Fibroblast of the aortic adventitia (primary cell): ENCODE measurements at regions not wholly inside any gene's neighbourhood (a gene's known extent, or its start where the extent isn't known, plus 50 kb on each side); places are given as distances from the start of the nearest gene placed in this dataset.

ENCODE experiments used
- DNase-seq: peaks from one replicate; pipeline ENCODE4 v3.0.0-alpha.2; 2010; ENCODE audit warnings: low read depth
- H3K4me3 ChIP-seq: 2 replicates; pipeline ENCODE4 v1.5.1; 2011; ENCODE audit warnings: low read depth, mild to moderate bottlenecking, control low read depth, low read length, moderate library complexity
- CTCF ChIP-seq: IDR thresholded peaks from 2 replicates; pipeline ENCODE4 v1.5.1; 2011; ENCODE audit warnings: mild to moderate bottlenecking, low read length, control low read depth, inconsistent platforms; ENCODE audit not compliant: insufficient read depth

DNA sequence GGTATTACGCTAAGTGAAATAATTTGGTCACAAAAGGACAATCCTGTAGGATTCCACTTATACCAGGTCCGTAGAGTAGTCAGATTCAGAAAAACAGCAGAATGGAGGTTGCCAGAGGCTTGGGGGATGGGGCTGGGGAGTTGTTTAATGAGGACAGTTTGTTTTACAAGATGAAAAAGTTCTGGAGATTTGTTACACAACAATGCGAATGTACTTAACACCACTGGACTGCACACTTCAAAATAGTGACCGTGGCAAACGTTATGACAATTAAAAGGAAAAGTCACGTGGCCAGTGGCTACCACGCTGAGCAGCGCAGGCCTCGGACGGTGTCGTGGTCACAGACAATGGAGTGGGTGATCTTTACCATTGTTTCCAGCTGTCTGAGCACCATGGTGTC is 338.1 kb downstream of the SEC14L1 start:
- DNase-seq: no peak
- TF ChIP-seq CTCF: no peak
- H3K4me3 ChIP-seq: no peak overlapping the region

GRCh38 chr17:77479372-77480198 is 338.8 kb downstream of the SEC14L1 start:
- H3K4me3 ChIP-seq: no peak overlapping the region
- DNase-seq: no peak
- no peak for TF ChIP-seq CTCF

- no peak for DNase-seq
- TF ChIP-seq CTCF: no peak
- no peak overlapping the region for H3K4me3 ChIP-seq
Measured at GRCh38 chr17:77480199-77480508, 339.4 kb downstream of the SEC14L1 start.

GRCh38 chr17:77480509-77481215 is 339.9 kb downstream of the SEC14L1 start:
- no peak for TF ChIP-seq CTCF
- H3K4me3 ChIP-seq: no peak overlapping the region
- no peak for DNase-seq

DNA sequence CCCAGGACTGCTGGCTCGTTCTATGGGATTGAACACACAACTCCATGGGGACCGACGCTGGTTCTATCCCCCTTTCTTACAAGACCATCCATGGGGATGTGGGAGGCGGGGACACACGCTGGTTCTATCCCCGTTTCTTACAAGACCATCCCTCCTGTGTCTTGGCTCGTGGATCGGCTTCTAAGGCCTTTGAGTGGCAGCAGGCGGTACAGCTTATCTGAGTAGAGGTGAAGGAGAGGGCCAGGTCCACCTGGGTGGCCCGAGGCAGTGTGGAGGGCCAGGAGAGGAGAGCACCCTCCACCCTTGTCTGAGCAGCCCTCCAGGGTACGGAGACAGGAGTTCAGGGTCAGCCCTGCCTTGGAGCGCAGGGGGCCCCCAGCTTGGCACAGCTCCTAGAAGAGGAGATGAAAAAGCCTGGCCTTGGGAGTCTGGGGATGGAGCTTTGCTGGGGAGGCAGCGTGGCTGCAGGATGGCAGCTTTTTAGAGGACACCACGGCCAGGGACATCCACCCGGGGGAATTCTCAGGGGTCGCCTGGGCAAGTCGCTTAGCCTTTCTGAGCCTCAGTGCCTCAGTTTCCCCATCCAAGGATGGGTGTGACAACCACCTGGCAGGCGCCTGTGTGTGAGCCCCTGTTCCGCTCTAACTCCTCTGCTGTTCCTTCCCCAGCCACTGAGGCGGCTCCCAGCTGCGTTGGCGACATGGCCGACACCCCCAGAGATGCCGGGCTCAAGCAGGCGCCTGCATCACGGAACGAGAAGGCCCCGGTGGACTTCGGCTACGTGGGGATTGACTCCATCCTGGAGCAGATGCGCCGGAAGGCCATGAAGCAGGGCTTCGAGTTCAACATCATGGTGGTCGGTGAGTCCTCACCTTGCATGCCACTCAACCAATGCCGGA is 341.0 kb downstream of the SEC14L1 start:
- DNase-seq: no peak
- TF ChIP-seq CTCF: no peak
- no peak overlapping the region for H3K4me3 ChIP-seq

GRCh38 chr17:77482375-77483127 is 341.8 kb downstream of the SEC14L1 start:
- no peak for TF ChIP-seq CTCF
- DNase-seq: no peak
- no peak overlapping the region for H3K4me3 ChIP-seq
